ENCODE measurements at regions not wholly inside any gene's neighbourhood (a gene's known extent, or its start where the extent isn't known, plus 50 kb on each side); places are given as distances from the start of the nearest gene placed in this dataset.

- no peak for TF ChIP-seq CTCF (conservative IDR thresholded peaks at IDR 0.05; ENCODE audit: low read depth, low read length)
- no peak for DNase-seq (ENCODE audit: low read depth)
- no peak overlapping the region for H3K4me3 ChIP-seq (ENCODE audit: low read depth, low read length)
Observed at GRCh38 chr10:83178526-83178925, 960.8 kb upstream of the GHITM start.

- H3K4me3 ChIP-seq (ENCODE audit: low read depth, low read length) = no peak overlapping the region
- TF ChIP-seq CTCF (conservative IDR thresholded peaks at IDR 0.05; ENCODE audit: low read depth, low read length) = no peak
- DNase-seq (ENCODE audit: low read depth) = no peak
Observed at GRCh38 chr10:83179371-83179770, 959.9 kb upstream of the GHITM start.

GRCh38 chr10:83182076-83182475 is 957.2 kb upstream of the GHITM start:
- no peak overlapping the region for H3K4me3 ChIP-seq (ENCODE audit: low read depth, low read length)
- no peak for TF ChIP-seq CTCF (conservative IDR thresholded peaks at IDR 0.05; ENCODE audit: low read depth, low read length)
- DNase-seq (ENCODE audit: low read depth) = no peak

GRCh38 chr10:83184641-83185040 is 954.7 kb upstream of the GHITM start:
- no peak for TF ChIP-seq CTCF (conservative IDR thresholded peaks at IDR 0.05; ENCODE audit: low read depth, low read length)
- DNase-seq (ENCODE audit: low read depth) = no peak
- no peak overlapping the region for H3K4me3 ChIP-seq (ENCODE audit: low read depth, low read length)

- DNase-seq (ENCODE audit: low read depth) = no peak
- H3K4me3 ChIP-seq (ENCODE audit: low read depth, low read length) = no peak overlapping the region
- TF ChIP-seq CTCF (conservative IDR thresholded peaks at IDR 0.05; ENCODE audit: low read depth, low read length) = no peak
Observed at GRCh38 chr10:83190614-83191013, 948.7 kb upstream of the GHITM start.

- no peak overlapping the region for H3K4me3 ChIP-seq (ENCODE audit: low read depth, low read length)
- DNase-seq (ENCODE audit: low read depth) = no peak
- TF ChIP-seq CTCF (conservative IDR thresholded peaks at IDR 0.05; ENCODE audit: low read depth, low read length) = no peak
Observed at GRCh38 chr10:83193026-83193425, 946.3 kb upstream of the GHITM start.

- DNase-seq (ENCODE audit: low read depth) = no peak
- no peak for TF ChIP-seq CTCF (conservative IDR thresholded peaks at IDR 0.05; ENCODE audit: low read depth, low read length)
Observed at GRCh38 chr10:83195021-83195420, 944.3 kb upstream of the GHITM start.

More at GRCh38 chr10:83195021-83195420, 944.3 kb upstream of the GHITM start:
- H3K4me3 ChIP-seq (ENCODE audit: low read depth, low read length) = no peak overlapping the region
